Parathyroid adenoma (tissue), 2 donors: ENCODE measurements at regions not wholly inside any gene's neighbourhood (a gene's known extent, or its start where the extent isn't known, plus 50 kb on each side); places are given as distances from the start of the nearest gene placed in this dataset.

Experiments
- H2AFZ ChIP-seq: fragments of 300-600 bp; sonication (generic); one replicate; pipeline ENCODE4 v1.7.0; 2017; ENCODE audit warnings: antibody characterized with exemption, mild to moderate bottlenecking
- H3K27ac ChIP-seq: fragments of 300-600 bp; sonication (generic); one replicate; pipeline ENCODE4 v1.7.0; 2017
- H3K27me3 ChIP-seq: fragments of 300-600 bp; sonication (generic); one replicate; pipeline ENCODE4 v1.7.0; 2017; ENCODE audit warnings: low read length; ENCODE audit not compliant: control insufficient read depth, insufficient read depth
- H3K36me3 ChIP-seq: fragments of 300-600 bp; sonication (generic); one replicate; pipeline ENCODE4 v1.7.0; 2017; ENCODE audit warnings: low read length; ENCODE audit not compliant: control insufficient read depth, insufficient read depth
- H3K4me1 ChIP-seq: fragments of 300-600 bp; sonication (generic); one replicate; pipeline ENCODE4 v1.7.0; 2017; ENCODE audit warnings: control low read depth
- H3K4me2 ChIP-seq: fragments of 300-600 bp; sonication (generic); one replicate; pipeline ENCODE4 v1.7.0; 2017; ENCODE audit warnings: low read length
- H3K4me3 ChIP-seq: fragments of 300-600 bp; sonication (generic); one replicate; pipeline ENCODE4 v1.7.0; 2017; ENCODE audit warnings: low read depth, low read length
- H3K79me2 ChIP-seq: fragments of 300-600 bp; sonication (generic); one replicate; pipeline ENCODE4 v1.7.0; 2017; ENCODE audit warnings: control low read depth
- H3K9ac ChIP-seq: fragments of 300-600 bp; sonication (generic); one replicate; pipeline ENCODE4 v1.7.0; 2017; ENCODE audit warnings: mild to moderate bottlenecking
- H3K9me3 ChIP-seq: fragments of 300-600 bp; sonication (generic); one replicate; pipeline ENCODE4 v1.7.0; 2017; ENCODE audit warnings: low read length; ENCODE audit not compliant: control insufficient read depth
- TF ChIP-seq, protein P1 (sequence below): fragments of 300-600 bp; sonication (generic); IDR thresholded peaks from one replicate; pipeline ENCODE4 v1.7.0; 2017; ENCODE audit warnings: antibody characterized with exemption, mild to moderate bottlenecking
- donor health status: primary hyperparathyroidism.

GRCh38 chr16:64419832-64420231 is 702.0 kb downstream of the CDH11 start:
- H3K27me3 ChIP-seq: no peaks in the 10 kb centered on the region
- TF ChIP-seq, protein P1, sequence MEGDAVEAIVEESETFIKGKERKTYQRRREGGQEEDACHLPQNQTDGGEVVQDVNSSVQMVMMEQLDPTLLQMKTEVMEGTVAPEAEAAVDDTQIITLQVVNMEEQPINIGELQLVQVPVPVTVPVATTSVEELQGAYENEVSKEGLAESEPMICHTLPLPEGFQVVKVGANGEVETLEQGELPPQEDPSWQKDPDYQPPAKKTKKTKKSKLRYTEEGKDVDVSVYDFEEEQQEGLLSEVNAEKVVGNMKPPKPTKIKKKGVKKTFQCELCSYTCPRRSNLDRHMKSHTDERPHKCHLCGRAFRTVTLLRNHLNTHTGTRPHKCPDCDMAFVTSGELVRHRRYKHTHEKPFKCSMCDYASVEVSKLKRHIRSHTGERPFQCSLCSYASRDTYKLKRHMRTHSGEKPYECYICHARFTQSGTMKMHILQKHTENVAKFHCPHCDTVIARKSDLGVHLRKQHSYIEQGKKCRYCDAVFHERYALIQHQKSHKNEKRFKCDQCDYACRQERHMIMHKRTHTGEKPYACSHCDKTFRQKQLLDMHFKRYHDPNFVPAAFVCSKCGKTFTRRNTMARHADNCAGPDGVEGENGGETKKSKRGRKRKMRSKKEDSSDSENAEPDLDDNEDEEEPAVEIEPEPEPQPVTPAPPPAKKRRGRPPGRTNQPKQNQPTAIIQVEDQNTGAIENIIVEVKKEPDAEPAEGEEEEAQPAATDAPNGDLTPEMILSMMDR: no peak
- H3K4me2 ChIP-seq: no peak overlapping the region
- no peak overlapping the region for H2AFZ ChIP-seq
- H3K9me3 ChIP-seq: no peaks in the 10 kb centered on the region
- H3K79me2 ChIP-seq: no peaks in the 10 kb centered on the region
- no peaks in the 10 kb centered on the region for H3K36me3 ChIP-seq
- no peak overlapping the region for H3K4me3 ChIP-seq
- no peak overlapping the region for H3K9ac ChIP-seq
- H3K4me1 ChIP-seq: no peaks in the 10 kb centered on the region
- H3K27ac ChIP-seq: no peak overlapping the region

- no peak overlapping the region for H3K9ac ChIP-seq
- H3K36me3 ChIP-seq: no peaks in the 10 kb centered on the region
- H3K4me3 ChIP-seq: no peak overlapping the region
- no peaks in the 10 kb centered on the region for H3K9me3 ChIP-seq
- H3K27me3 ChIP-seq: no peaks in the 10 kb centered on the region
- H2AFZ ChIP-seq: no peak overlapping the region
- H3K27ac ChIP-seq: no peak overlapping the region
- H3K79me2 ChIP-seq: no peaks in the 10 kb centered on the region
- H3K4me2 ChIP-seq: no peak overlapping the region
- TF ChIP-seq, protein P1: no peak
- H3K4me1 ChIP-seq: no peaks in the 10 kb centered on the region
Measured at GRCh38 chr16:64417711-64418227, 704.1 kb downstream of the CDH11 start.

DNA sequence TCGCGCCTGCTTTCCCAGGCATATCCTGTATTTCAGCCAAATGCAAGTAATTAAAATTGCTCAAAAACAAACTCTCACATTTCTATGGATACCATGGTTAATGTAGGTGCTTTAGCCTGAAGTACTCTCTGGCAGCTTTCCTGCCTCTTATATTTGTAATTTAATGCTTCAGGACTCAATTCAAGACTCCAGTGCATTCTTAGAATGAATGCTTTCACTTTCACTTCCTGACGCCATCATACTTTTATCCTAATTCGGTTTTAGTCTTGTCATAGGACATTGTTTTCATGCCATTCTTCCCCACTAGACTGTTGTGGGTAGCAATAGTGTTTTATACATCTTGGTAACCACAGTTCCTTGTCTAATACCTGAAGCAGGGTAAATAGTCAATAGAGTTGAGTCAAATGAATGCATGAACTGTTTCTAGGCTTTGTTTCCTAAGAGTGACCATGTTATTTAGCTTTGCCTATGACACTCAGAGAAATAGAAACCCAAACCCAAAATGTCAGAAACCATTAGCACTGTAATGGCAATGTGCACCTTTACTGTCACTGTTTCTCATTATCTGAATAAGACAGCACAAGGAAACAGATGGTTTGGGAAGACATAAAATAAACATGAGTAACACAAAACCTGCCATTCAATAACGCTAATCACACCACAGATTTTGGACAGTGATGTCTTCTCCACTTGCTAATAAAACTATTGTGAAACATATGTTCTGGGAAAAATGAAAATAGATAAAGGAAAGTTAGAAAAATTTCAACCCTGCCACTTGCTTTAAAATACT is 705.5 kb downstream of the CDH11 start:
- Histone ChIP-seq H3K9ac (no peak overlapping the region), H3K4me3 (peak overlapping the region; percentile 29), H3K4me1 (no peaks in the 10 kb centered on the region), H2AFZ (peak overlapping the region; percentile 9), H3K27ac (no peak overlapping the region), H3K4me2 (peak overlapping the region; percentile 47), H3K27me3 (no peaks in the 10 kb centered on the region), H3K36me3 (no peaks in the 10 kb centered on the region), H3K79me2 (no peaks in the 10 kb centered on the region), H3K9me3 (no peaks in the 10 kb centered on the region)
- TF ChIP-seq, protein P1: no peak

DNA sequence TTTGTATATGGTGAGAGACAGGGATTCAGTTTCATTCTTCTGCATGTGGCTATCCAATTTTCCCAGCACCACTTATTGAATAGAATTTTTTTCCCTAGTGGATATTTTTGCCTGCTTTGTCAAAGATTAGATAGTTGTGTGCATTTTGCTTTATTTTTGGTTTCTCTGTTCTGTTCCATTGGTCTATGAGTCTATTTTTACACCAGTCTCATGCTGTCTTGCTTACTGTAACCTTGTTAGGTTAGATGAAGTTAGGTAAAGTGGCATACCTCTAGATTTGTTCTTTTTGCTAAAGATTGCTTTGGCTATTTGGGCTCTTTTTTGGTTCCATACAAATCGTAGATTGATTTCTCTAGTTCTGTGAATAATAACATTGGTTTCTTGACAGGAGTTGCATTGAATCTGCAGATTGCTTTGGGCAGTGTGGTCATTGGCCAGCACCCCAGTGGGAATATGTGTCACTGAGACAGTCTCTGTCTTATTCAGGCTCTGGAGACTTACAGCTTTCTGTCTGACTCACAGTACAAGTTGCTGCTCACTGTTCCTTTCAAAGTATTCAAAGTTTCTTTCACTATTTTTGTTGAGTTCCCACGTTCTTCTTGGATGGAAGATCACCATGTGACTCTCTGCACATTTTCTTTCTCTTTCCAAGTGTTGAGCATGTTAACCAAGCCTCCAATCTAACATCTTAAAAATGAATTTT is 709.1 kb downstream of the CDH11 start:
- no peak overlapping the region for H3K27ac ChIP-seq
- no peak overlapping the region for H3K9ac ChIP-seq
- H3K9me3 ChIP-seq: no peaks in the 10 kb centered on the region
- H3K79me2 ChIP-seq: no peaks in the 10 kb centered on the region
- H3K4me2 ChIP-seq: no peak overlapping the region
- no peaks in the 10 kb centered on the region for H3K27me3 ChIP-seq
- no peaks in the 10 kb centered on the region for H3K36me3 ChIP-seq
- no peak overlapping the region for H3K4me3 ChIP-seq
- H2AFZ ChIP-seq: no peak overlapping the region
- TF ChIP-seq, protein P1: no peak
- no peaks in the 10 kb centered on the region for H3K4me1 ChIP-seq
